Heart left ventricle (tissue), 16 donors: ENCODE measurements at regions not wholly inside any gene's neighbourhood (a gene's known extent, or its start where the extent isn't known, plus 50 kb on each side); places are given as distances from the start of the nearest gene placed in this dataset.

ENCODE experiments used
- ATAC-seq, 4 donors: fragments of 200-7000 bp; cut with Tn5 transposase; one replicate each; pipeline ENCODE4 v1.9.1; 2020 to 2022; ENCODE audit warnings: moderate library complexity in 4 of 4, mild to moderate bottlenecking in 3 of 4, moderate number of reproducible peaks in 1 of 4
- DNase-seq, 5 donors: peaks; one replicate each; pipeline ENCODE4 v3.0.0-alpha.2; 2020
- H3K27ac ChIP-seq, 12 donors: fragments of 200-600 bp; sonication (generic) in 4 of 12; one replicate each; pipeline versions ENCODE4 v1.5.0 to v1.8.0; 2016 to 2022; ENCODE audit warnings: mild to moderate bottlenecking in 2 of 12
- H3K27me3 ChIP-seq, 9 donors: fragments of 200-600 bp; sonication (generic) in 2 of 9; one replicate each; pipeline versions ENCODE4 v1.5.1 to v1.8.0; 2016 to 2022; ENCODE audit warnings: mild to moderate bottlenecking in 3 of 9
- H3K36me3 ChIP-seq, 9 donors: fragments of 200-600 bp; sonication (generic) in 2 of 9; one replicate each; pipeline versions ENCODE4 v1.5.0 to v1.8.0; 2018 to 2022; ENCODE audit warnings: mild to moderate bottlenecking in 2 of 9
- H3K4me1 ChIP-seq, 12 donors: fragments of 200-600 bp; sonication (generic) in 4 of 12; one replicate each; pipeline versions ENCODE4 v1.5.0 to v1.8.0; 2016 to 2022; ENCODE audit warnings: mild to moderate bottlenecking in 3 of 12
- H3K4me3 ChIP-seq, 12 donors: fragments of 200-600 bp; sonication (generic) in 4 of 12; one replicate each; pipeline versions ENCODE4 v1.5.0 to v1.8.0; 2017 to 2022; ENCODE audit warnings: mild to moderate bottlenecking in 9 of 12, moderate library complexity in 4 of 12
- H3K9me3 ChIP-seq, 12 donors: fragments of 200-600 bp; sonication (generic) in 4 of 12; one replicate each; pipeline versions ENCODE4 v1.5.0 to v1.8.0; 2016 to 2022; ENCODE audit warnings: mild to moderate bottlenecking in 1 of 12
- CTCF ChIP-seq, 12 donors: fragments of 200-600 bp; sonication (generic) in 4 of 12; IDR thresholded peaks; one replicate each; pipeline versions ENCODE4 v1.5.0 to v1.8.0; 2018 to 2022; ENCODE audit warnings: antibody characterized with exemption in 12 of 12, mild to moderate bottlenecking in 5 of 12
- POLR2A ChIP-seq, 2 donors: fragments of 450-650 bp; IDR thresholded peaks; one replicate each; pipeline ENCODE4 v1.6.1; 2017; ENCODE audit warnings: antibody characterized with exemption in 2 of 2, mild to moderate bottlenecking in 2 of 2, moderate library complexity in 2 of 2
- WGBS, 4 donors: extraction: QIAGEN DNeasy Blood & Tissue Kit in 2 of 4; methylation state at CpG; one replicate each; pipeline versions ENCODE4 v1.1.5 to v1.1.7; 2013 to 2018; 5-methylcytosine and 5-hydroxymethylcytosine counted together
- intact Hi-C, 10 donors: fragments of 100-400 bp; cut with DNase I; formaldehyde crosslinking; loops; one replicate each; pipeline versions ENCODE4 v1.11.1 to v1.14.2; 2022
- donor health status: ischemic (EF 13 %, LVEDD 7.1; RV severe dilation, severe dysfunction).
- donor health status: healthy with polysubstance abuse.
- donor health status: DM: no; HTN: yes; CAD: no.
- donor health status: DM: no; HTN: no; CAD: no.
- donor health status: ischemic (EF 25% LVEDD 6.9; RV normal size, moderate dysfunction).
- donor health status: ischemic (EF 25% LVEDD 5.7; RV mildly dilated, moderate dysfunction).
- donor health status: healthy.
- donor health status: DM: yes; HTN: yes; CAD: no.
- donor health status: ischemic (EF 35%, LVEDD 5.7; RV mildly dilated, moderate dysfunction).
- donor health status: nonischemic (EF 11% LVEDD 7.7; RV severe dilation, severe dysfunction).
- donor health status: DM: yes; HTN: yes; CAD: no.
- donor health status: PGD.
- donor health status: ischemic (EF 29% LVEDD 5.4; RV normal size, mild dysfunction).
- donor health status: nonischemic (EF 23%, LVEDD 6.1; RV moderate dilation, normal function).

GRCh38 chr14:63781686-63782085 is 53.8 kb upstream of the SGPP1 start:
- no peak overlapping the region for H3K27ac ChIP-seq
- DNase-seq (no peak), ATAC-seq (no peak)
- no peaks in the 10 kb centered on the region for H3K9me3 ChIP-seq
- intact Hi-C loops = no loop called here
- H3K4me3 ChIP-seq = no peak overlapping the region
- 85 to 97% (median 93%) methylated on average over 3 of the region's 3 CpGs for WGBS, 4 donors
- no peaks in the 10 kb centered on the region for H3K27me3 ChIP-seq
- H3K36me3 ChIP-seq = no peaks in the 10 kb centered on the region
- TF ChIP-seq CTCF (IDR thresholded peaks at IDR 0.05) = no peak
- TF ChIP-seq POLR2A (IDR thresholded peaks at IDR 0.05) = no peak
- no peaks in the 10 kb centered on the region for H3K4me1 ChIP-seq

GRCh38 chr14:63782683-63783389 is 55.0 kb upstream of the SGPP1 start:
- no peaks in the 10 kb centered on the region for H3K36me3 ChIP-seq
- no peak for ATAC-seq
- no peak overlapping the region for H3K4me3 ChIP-seq
- no peaks in the 10 kb centered on the region for H3K4me1 ChIP-seq
- peaks cover 0 to 4% (median 0%) of the 10 kb centered on the region in 9 donors for H3K27me3 ChIP-seq
- DNase-seq = no peak
- intact Hi-C loops = no loop called here
- WGBS, 4 donors = 93 to 95% (median 94%) methylated on average over 9 of the region's 9 CpGs
- no peak for TF ChIP-seq CTCF (IDR thresholded peaks at IDR 0.05)
- TF ChIP-seq POLR2A (IDR thresholded peaks at IDR 0.05) = no peak
- H3K27ac ChIP-seq = no peak overlapping the region
- H3K9me3 ChIP-seq = no peaks in the 10 kb centered on the region

GRCh38 chr14:63788011-63788933 is 60.4 kb upstream of the SGPP1 start:
- Histone ChIP-seq H3K4me3 (peak overlapping the region in 8 of 12 donors; percentile 11 to 45 (median 22)), H3K9me3 (no peaks in the 10 kb centered on the region), H3K27me3 (peaks cover 0 to 5% (median 0%) of the 10 kb centered on the region in 9 donors), H3K4me1 (peaks cover 0 to 6% (median 0%) of the 10 kb centered on the region in 12 donors), H3K36me3 (no peaks in the 10 kb centered on the region), H3K27ac (no peak overlapping the region)
- ATAC-seq = peak in 2 of 4 donors; percentile 26 to 62
- TF ChIP-seq CTCF (IDR thresholded peaks at IDR 0.05) (no peak), POLR2A (IDR thresholded peaks at IDR 0.05) (no peak)
- intact Hi-C loops = no loop called here
- 34 to 64% (median 53%) methylated on average over 11 to 26 of the region's 26 CpGs for WGBS, 4 donors
- DNase-seq = no peak

GRCh38 chr14:63793376-63793775 is 59.4 kb upstream of the SYNE2 start:
- TF ChIP-seq POLR2A (IDR thresholded peaks at IDR 0.05) = no peak
- no peak for TF ChIP-seq CTCF (IDR thresholded peaks at IDR 0.05)
- no peak overlapping the region for H3K4me3 ChIP-seq
- no peaks in the 10 kb centered on the region for H3K36me3 ChIP-seq
- DNase-seq = no peak
- H3K27me3 ChIP-seq = no peaks in the 10 kb centered on the region
- intact Hi-C loops = loop anchor here in 4 of 10 donors (10.0 kb wide), 3 partner anchors 201 to 511 kb away; partner anchors contain the start of gene ESR2 (in 1 of the 4)
- H3K9me3 ChIP-seq = no peaks in the 10 kb centered on the region
- no peak for ATAC-seq
- H3K4me1 ChIP-seq = peaks cover 0 to 2% (median 0%) of the 10 kb centered on the region in 12 donors
- no peak overlapping the region for H3K27ac ChIP-seq
- 81 to 86% (median 83%) methylated on average over 4 of the region's 4 CpGs for WGBS, 4 donors
